CD4-positive, alpha-beta T cell treated with Interleukin-12 subunit alpha and Interleukin-12 subunit beta, for 1 hour (primary cell): ENCODE measurements at regions not wholly inside any gene's neighbourhood (a gene's known extent, or its start where the extent isn't known, plus 50 kb on each side); places are given as distances from the start of the nearest gene placed in this dataset.

Experiments used
- DNase-seq: peaks from one replicate; pipeline ENCODE4 v3.0.0-alpha.2; 2020

DNA sequence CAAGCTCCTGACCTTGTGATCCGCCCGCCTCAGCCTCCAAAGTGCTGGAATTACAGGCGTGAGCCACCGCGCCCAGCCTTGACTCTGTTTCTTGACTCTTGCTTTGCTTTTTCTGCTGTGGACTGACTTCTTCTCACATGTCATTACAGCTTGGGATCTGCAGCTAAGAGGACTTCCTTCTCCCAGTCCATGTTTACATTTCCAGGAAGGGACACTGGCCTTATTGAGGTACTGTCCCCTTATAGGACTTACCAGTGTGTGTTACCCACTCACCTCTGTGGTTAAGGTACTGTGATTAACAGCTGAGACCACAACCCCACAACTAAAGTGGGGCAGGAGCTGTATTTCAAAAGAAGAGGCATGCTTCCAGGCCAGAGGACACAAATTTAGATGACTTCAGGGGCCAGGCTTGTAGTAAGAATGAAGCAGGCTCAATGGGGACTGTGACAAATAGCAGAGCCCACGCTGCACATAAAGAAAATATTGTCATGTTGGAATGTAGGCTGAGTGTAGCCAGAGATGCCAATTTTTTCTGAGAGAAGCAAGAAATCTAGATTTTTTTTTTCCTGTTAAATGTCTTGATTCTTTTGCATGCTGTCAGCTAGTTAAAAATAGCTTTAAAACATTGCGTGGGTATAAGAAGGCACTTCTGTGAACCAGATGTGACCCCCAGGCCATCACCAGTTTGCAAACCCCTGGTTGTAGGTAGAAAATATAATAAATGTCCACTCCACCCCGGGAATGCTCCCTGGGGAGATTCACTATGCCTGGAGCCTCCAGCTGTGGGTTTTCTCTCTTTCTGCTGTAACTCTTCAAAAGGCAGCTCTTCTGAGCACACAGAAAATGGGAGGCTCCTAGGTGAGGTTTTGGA, 75.0 kb downstream of the PTPDC1 start:
- no peak for DNase-seq

DNA sequence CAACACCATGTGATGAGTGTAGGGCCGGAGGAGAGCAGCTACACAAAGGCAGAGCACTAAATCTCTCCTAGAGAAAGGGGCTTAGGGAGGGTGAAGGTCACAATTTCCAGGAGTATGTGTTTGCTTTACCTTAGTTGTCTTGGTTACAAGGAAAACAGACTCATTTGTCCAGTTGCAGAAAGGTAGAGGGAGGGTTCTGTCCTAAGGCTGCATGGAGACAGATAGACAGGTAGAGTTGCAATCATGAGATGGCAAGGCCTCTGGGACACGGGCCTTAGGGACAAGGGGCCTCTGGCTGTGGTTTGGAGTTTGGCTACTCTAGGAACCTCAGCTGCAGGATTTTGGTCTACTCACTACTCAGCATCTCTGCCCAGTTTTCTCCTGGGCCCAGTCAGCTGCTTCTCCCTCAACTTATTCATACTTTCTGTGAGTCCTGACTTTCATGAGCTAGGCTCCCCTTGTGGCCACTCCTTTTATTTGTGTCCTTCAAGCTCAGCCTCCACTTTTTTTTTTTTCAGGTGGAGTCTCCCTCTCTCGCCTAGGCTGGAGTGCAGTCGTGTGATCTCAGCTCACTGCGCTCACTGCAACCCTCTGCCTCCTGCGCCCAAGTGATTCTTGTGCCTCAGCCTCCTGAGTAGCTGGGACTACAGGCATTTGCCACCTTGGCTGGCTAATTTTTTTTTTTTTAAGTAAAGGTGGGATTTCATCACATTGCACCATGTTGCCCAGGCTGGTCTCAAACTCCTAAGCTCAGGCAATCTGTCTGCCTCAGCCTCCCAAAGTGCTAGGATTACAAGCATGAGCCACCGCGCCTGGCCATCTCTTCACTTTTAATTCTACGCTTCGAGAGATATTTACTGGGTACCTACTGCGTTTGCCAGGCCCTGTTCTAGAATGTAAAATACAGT, 76.6 kb downstream of the PTPDC1 start:
- DNase-seq, result no peak

DNA sequence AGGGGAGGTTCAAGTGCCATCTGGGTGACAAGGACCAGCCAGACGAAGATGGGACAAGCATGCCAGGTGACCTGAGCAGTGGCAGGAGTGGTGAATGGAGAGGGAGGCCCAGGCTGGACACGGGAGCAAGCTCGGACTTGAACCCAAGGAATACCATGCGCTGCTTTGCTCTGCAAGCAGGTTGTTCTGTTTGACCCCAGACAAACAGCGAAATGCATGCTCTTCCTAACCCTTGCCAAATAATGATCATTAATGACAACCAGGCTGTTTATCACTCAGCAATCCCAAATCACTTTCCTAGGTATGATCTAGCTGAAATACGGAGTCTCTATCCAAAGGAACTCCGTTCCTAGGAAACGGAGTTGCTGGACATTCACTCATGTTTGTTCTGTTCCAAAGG, 77.4 kb downstream of the PTPDC1 start:
- no peak for DNase-seq

DNA sequence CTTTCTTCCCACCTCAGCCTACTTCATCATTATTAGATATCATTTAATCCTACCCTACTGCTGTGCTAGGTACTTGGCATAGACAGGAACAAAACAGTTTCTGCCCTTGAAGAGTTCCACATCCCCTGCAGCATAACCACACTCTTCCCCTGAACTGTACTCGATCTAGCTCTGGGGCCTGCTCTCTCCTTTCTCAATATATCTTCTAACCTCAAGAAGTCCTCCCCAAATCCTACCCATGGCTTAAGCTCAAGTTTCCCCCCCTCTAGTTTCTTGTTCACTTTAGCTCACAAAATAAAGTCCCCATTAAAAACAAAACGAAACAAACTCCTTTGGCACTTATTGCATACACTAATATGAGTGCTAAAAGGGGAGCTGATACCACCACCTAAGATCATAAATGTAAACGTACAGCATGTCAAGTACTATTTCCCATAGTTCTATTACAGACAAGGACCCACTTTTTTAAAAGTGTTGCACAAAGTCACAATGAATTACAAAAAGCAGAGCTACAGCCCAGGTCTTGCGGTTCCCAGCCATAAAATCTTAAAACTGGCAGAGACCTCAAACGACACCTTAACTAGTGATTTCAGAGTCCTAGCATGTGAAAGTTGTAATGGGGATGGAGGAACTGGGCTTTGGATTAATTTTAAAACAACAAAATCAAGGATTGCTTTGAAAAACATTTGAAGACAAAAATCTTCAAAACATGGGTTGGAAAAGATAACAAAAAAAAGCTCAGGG, 80.7 kb downstream of the PTPDC1 start:
- DNase-seq, result no peak

DNA sequence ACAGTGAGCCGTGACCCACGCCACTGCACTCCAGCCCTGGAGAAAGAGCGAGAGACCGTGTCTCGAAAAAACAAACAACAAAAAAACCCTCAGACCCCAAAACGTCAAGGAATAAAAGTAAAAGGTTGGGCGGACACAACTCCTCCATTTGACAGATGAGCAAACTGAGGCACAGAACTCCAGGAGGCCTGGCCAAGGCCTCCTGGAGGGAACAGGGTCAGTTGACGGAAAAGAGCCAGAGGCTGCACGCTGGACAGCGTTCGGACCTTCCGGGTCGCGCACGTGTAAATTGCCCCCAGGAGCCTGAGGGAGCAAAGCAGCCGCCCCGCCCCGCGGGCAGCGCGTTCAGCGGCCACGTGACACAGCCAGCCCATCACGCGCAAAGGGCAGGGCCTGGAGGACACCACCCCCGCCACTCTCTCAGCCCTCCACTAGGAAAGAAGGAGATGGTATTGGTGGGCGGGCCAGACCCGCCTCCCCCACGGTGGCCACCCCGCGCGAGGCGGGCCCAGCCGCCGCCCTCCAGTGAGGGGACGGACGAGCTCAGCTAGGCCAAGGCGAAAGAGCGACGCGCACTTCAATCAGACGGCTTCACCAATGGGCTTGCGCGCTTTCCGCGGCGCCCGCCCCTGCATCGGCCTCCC, 81.5 kb downstream of the PTPDC1 start:
- peak; percentile 98 for DNase-seq

- peak; percentile 97 for DNase-seq
Observed at GRCh38 chr9:94166236-94166975, 82.1 kb downstream of the PTPDC1 start.

- DNase-seq, result no peak
Observed at GRCh38 chr9:94166976-94167346, 82.7 kb downstream of the PTPDC1 start.

DNA sequence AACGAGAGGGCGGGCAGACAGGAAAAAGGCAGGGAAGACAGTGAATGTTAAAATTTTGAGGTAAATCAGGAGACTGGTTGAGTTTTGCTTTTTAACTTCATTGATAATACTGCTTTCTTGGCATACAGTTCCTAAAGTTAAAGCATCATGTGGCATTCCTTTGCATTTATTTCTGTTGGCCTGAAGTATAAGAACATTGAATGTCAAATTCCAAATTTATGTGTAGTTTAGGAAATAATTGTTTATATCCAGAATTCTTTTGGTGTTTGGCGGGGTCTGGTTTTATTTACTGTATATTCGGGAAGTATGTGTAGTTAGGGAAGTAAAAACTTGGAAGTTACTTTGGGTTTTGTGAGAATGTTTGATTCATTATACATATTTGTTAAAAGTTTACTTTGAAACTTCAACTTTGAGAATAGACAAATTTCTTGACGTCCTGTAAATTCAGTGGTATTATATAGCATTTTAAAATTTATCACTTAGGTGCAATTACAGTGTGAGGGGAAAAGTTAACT, 83.2 kb downstream of the PTPDC1 start:
- no peak for DNase-seq

GRCh38 chr9:94168203-94169000, 84.1 kb downstream of the PTPDC1 start:
- no peak for DNase-seq

DNA sequence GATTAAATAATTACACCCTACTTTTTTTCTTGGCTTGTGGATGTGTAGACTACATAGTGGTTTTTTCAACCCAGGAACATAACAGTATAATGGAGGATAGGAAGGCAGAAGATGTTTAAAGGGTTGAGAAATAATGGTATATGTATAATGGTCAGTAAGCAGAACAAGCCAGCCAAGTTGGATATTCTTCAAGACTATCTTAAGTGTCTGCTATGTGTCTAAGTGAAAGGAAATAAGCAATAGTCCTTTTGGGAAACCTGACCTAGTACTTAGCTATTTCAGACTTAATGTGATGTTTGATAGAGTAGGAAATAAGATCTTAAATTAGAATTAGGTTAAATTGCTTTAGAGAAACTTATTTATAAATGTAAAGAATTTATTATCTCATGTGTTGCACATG, 85.7 kb downstream of the PTPDC1 start:
- DNase-seq, result no peak

DNA sequence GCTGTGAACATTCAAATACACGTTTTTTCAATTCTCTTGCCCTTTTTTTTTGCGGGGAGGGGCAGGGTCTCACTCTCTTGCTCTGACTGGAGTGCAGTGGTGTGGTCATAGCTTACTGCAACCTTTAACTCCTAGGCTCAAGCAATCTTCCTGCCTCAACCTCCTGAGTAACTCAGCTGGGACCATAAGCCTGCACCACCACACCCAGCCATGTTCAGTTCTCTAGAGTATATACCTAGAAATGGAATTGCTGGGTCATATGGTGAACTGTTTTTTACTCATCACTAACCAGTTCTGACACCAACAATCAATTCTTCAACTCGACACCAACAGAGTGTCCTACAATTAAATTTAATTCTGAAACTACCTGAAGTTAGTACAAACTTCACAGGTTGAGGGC, 85.5 kb upstream of the ZNF169 start:
- no peak for DNase-seq

GRCh38 chr9:94174164-94174563, 84.9 kb upstream of the ZNF169 start:
- DNase-seq, result no peak

DNA sequence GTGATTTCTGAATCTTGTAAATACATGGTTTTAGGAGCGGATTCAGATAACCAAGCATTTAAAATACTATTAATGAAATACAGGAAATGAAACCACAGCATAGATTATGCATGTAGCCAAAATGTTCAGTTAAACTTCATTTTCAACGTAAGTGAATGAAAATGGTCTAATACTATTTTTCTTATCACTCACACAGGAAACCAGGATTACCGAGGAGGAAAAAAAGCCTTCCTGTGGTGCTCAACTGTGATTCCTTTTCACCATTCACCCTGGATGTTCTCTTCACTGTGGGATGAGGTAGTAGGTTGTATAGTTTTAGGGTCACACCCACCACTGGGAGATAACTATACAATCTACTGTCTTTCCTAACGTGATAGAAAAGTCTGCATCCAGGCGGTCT, 83.4 kb upstream of the ZNF169 start:
- no peak for DNase-seq

- DNase-seq, result no peak
Observed at GRCh38 chr9:94176608-94177007, 82.5 kb upstream of the ZNF169 start.

GRCh38 chr9:94178927-94179326, 80.2 kb upstream of the ZNF169 start:
- DNase-seq, result no peak

DNA sequence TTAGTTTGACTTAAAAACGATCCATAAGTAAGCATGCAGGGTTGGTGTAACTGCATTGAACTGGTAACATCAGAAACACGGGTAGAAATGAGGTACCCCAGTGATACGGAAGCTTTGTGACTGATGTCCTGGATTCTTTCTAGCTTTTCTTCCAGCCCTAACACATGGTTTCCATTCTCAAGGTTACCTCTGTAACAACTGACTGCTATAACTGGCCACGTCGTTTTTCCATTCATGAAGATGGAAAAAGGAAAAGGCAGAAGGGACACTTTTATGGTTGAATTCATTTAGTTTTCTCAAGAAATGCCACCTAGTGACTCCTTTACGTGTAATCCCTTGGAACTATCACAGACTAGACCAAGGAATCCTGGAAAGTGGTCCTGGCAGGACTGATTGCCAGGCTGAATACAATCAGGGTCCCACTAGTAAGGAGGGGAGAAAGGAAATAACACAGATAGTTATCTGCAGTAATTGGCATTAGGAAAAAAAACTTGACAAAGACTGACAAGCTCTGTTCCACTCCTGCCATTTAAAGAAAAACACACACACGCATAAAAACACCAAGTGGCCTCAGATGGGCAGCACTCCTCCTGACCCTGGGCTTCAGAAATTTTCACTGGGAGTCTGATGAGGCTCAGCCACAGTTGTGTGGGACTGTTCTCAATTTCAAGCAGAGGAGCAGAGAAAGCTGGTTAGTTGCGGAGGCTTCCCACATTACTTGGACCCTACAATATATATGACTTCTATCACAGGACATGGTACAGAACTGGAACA, 77.5 kb upstream of the ZNF169 start:
- DNase-seq, result no peak

GRCh38 chr9:94182532-94182931, 76.6 kb upstream of the ZNF169 start:
- DNase-seq, result no peak

DNA sequence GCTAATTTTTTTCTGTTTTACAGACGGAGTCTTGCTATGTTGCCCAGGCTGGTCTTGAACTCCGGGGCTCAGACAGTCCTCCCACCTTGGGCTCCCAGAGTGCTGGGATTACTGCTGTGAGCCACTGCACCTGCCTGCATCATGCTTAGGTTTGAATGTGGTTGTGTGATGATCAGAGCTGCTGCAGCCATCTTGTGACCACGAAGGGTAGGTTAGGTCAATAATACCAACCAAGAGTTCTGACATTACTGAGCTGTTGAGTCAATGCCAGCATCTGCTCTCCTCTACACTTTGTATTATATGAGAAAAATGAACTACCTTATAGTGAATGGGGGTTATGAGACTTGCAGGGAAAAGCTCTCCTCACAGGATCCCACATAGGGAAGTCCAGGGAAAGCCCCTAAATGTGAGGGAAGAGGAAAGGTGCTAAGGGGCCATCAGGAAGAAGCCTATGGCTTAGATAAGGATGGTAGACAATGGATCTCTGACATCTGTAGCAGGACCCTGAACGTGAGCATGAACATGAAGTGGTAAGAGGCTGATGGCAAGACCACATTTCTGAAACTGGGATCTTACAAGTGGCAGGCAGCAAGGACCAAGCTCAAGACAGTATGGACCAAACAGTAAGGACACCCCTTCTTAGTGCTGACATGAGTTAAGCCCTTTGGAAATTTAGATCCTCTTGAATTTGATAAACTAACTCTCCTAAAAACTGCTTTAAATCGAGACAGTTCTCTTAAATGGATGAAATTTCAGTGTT, 75.7 kb upstream of the ZNF169 start:
- DNase-seq, result no peak

DNA sequence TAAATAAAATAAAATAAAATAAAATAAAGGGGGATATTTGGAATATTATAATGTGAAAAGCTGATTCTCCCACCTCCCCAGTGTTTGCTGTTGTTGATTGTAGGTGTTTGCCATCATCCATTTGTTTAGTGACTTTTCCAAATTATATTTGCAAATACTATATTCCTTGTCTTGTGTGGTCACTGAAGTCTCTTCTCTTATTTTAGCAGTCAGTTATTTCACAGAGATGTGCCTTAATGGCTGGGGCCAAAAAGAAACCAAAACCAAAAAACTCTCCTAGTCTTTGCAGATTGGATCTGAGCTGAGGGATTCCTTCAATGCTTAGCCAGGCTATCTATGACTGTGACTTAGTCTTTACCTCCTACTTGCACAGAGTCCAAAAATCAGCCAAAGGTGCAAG, 70.9 kb upstream of the ZNF169 start:
- no peak for DNase-seq
